ENCODE measurements at regions not wholly inside any gene's neighbourhood (a gene's known extent, or its start where the extent isn't known, plus 50 kb on each side); places are given as distances from the start of the nearest gene placed in this dataset.

DNA sequence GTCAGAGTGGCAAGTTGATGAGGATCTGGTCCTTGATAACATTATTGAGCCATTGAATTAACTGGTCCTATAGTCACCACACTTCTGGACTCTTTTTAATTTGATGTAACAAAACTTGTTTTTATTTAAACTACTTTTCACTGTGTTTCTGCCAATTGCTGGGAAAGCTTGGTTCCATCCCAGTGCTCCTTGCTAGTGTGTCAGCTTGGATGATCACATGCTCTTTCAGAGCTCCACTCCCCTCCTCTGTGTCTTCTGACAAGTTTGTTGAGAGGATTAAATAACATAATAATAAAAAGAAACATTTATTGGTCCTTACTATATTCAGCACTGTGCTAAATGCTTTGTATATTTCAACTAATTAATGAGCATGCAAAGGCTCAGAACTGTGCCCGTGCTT is 448.5 kb upstream of the B3GALT2 start:
- DNase-seq (ENCODE audit: extremely low spot score), result no peak
- TF ChIP-seq, protein P1, sequence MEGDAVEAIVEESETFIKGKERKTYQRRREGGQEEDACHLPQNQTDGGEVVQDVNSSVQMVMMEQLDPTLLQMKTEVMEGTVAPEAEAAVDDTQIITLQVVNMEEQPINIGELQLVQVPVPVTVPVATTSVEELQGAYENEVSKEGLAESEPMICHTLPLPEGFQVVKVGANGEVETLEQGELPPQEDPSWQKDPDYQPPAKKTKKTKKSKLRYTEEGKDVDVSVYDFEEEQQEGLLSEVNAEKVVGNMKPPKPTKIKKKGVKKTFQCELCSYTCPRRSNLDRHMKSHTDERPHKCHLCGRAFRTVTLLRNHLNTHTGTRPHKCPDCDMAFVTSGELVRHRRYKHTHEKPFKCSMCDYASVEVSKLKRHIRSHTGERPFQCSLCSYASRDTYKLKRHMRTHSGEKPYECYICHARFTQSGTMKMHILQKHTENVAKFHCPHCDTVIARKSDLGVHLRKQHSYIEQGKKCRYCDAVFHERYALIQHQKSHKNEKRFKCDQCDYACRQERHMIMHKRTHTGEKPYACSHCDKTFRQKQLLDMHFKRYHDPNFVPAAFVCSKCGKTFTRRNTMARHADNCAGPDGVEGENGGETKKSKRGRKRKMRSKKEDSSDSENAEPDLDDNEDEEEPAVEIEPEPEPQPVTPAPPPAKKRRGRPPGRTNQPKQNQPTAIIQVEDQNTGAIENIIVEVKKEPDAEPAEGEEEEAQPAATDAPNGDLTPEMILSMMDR (IDR thresholded peaks at IDR 0.05; ENCODE audit: control extremely low read depth, extremely low read depth, low read depth, missing control alignments), result no peak
- ChIA-PET CTCF (interaction anchor here (0.7 kb wide), 1 partner anchor 14 kb away, joined by 3 read pairs; no protein-coding TSS in a partner anchor), POLR2A (no interaction called here)

DNA sequence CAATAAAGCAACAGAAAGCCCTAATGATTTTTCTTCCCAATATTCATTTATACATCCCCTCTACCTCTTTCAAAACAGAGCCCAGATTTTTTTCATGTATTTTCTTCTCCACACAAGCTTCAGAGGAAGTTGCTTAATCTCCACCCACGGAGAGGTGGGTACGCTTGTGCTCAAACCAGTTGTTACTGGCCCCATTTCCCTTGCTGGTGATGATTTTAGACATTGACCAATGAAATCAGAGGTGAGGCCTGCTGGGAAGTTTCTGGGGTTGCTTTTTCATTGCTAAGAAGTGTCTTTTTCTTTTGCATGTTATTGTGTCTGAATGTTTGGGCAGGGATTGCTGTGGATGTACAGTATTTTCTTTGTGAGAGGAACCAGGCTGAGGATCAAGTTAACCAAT is 448.1 kb upstream of the B3GALT2 start:
- TF ChIP-seq, protein P1 (IDR thresholded peaks at IDR 0.05; ENCODE audit: control extremely low read depth, extremely low read depth, low read depth, missing control alignments), result no peak
- DNase-seq (ENCODE audit: extremely low spot score), result no peak
- POLR2A ChIA-PET, result no interaction called here
- CTCF ChIA-PET, result no interaction called here

DNA sequence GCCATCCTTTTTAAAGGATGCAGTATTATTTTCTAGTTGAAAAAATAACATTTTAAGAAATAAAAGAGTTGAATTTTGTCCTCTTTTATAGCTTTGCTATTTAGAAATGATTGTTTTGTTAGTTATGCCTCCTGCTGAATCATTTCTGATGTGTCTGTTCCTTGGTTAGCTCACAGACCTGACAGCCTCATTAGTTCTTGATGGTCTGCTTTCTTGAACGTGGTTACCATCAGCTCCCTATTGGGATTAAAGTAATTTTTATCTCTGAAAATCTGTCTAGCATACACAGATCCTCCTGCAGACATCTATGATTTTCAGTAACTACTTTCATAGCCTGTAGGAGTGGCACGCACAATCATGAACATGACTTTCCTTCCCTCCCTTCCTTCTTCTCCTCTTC is 447.6 kb upstream of the B3GALT2 start:
- POLR2A ChIA-PET, result no interaction called here
- TF ChIP-seq, protein P1 (IDR thresholded peaks at IDR 0.05; ENCODE audit: control extremely low read depth, extremely low read depth, low read depth, missing control alignments), result no peak

DNA sequence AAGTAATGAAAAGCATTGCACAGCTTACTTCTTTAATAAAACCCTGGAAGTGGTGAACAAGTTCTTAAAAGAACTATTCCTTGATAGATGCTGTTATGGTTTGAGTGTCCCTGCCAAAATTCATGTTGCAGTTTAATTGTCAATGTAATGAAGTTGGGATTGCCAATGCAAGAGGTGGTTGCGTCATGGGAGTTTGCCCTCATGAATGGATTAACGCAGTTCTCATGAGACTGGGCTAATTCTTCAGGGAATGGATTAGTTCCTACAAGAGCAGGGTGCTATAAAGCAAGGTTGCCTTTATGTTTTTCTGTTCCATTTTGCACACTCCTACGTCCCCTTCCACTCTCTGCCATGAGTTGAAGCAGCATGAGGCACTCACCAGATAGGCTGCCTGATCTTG is 446.7 kb upstream of the B3GALT2 start:
- DNase-seq (ENCODE audit: extremely low spot score), result no peak
- TF ChIP-seq, protein P1 (IDR thresholded peaks at IDR 0.05; ENCODE audit: control extremely low read depth, extremely low read depth, low read depth, missing control alignments), result no peak
- POLR2A ChIA-PET, result no interaction called here
- CTCF ChIA-PET, result no interaction called here

More for the DNA sequence above, 447.6 kb upstream of the B3GALT2 start:
- no peak for DNase-seq (ENCODE audit: extremely low spot score)
- CTCF ChIA-PET, result no interaction called here

DNA sequence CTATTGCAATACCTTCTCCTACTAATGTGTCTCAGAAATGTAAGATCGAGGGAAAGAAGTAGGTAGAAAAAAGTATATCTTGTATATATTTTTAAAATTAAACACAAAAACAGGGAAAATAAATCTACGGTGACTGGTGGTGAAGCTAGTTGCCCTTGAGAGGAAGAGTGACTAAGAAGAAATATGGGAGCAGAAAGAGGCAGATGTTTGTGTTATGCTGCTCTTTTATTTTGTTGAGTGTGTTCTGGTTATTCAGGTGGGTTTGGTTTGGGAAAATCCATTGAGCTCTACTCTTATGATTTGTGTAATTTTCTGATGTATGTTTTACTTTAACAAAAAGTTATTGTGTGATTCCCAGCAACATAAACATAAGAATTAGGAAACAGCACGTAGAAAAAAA is 444.9 kb upstream of the B3GALT2 start:
- ChIA-PET CTCF (no interaction called here), POLR2A (no interaction called here)
- DNase-seq (ENCODE audit: extremely low spot score), result no peak
- TF ChIP-seq, protein P1 (IDR thresholded peaks at IDR 0.05; ENCODE audit: control extremely low read depth, extremely low read depth, low read depth, missing control alignments), result no peak

DNA sequence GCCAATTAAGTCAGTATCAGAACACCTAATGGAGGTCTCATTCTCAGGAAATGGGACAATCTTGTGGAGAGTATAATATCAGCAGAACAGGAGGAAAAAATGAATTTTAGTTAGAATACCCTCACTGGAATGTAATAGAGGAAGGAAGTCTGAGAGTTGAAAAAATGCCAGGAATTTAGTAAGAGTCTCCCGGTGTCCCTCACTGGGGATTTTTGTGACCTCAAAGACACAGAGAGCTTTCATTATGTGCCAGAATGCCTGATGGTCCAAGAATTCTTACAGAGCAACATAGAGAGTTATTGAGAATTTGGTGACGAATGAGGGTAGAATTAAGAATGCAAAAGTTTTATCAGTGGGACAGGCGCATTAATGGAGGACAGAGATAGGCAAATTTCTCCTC is 443.5 kb upstream of the B3GALT2 start:
- ChIA-PET CTCF (no interaction called here), POLR2A (no interaction called here)
- DNase-seq (ENCODE audit: extremely low spot score), result no peak

More for the DNA sequence above, 443.5 kb upstream of the B3GALT2 start:
- TF ChIP-seq, protein P1 (IDR thresholded peaks at IDR 0.05; ENCODE audit: control extremely low read depth, extremely low read depth, low read depth, missing control alignments), result no peak

Measured in GM10248 (cell line).